Hepatocyte (in vitro differentiated cells): ENCODE measurements at regions not wholly inside any gene's neighbourhood (a gene's known extent, or its start where the extent isn't known, plus 50 kb on each side); places are given as distances from the start of the nearest gene placed in this dataset.

Experiments
- EZH2 ChIP-seq: fragments of 200-600 bp; sonication (generic); IDR thresholded peaks from 2 replicates; pipeline ENCODE4 v1.6.1; 2016; ENCODE audit warnings: antibody characterized with exemption, mild to moderate bottlenecking, borderline replicate concordance
- EZH2phosphoT487 ChIP-seq: fragments of 200-600 bp; sonication (generic); IDR thresholded peaks from one replicate; pipeline ENCODE4 v1.6.1; 2018; ENCODE audit warnings: antibody characterized with exemption, mild to moderate bottlenecking, low read depth, moderate library complexity; ENCODE audit not compliant: unreplicated experiment, severe bottlenecking
- TF ChIP-seq, protein P1 (sequence below): fragments of 200-600 bp; sonication (generic); IDR thresholded peaks from 2 replicates; pipeline ENCODE4 v1.5.1; 2016; ENCODE audit warnings: antibody characterized with exemption, mild to moderate bottlenecking; ENCODE audit not compliant: poor library complexity

DNA sequence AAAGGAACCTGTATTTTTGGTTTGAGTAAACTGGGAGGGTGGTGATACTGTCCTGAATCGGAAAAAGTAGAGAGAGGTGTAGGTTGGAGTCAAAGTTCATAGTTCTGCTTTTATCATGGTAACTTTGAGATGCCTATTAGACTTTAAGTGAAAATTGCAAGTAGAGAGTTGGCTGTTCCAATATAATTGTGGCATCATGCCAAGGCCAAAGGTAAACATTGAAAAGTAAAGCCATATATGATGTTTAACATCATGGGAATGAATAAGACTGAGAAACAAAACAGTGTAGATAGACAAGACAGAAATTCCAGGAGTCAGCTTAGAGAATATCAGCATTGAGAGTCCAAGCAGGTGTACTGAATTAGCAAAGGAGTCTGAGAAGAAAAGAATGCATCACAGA is 570.9 kb downstream of the HTR7 start:
- TF ChIP-seq, protein P1, sequence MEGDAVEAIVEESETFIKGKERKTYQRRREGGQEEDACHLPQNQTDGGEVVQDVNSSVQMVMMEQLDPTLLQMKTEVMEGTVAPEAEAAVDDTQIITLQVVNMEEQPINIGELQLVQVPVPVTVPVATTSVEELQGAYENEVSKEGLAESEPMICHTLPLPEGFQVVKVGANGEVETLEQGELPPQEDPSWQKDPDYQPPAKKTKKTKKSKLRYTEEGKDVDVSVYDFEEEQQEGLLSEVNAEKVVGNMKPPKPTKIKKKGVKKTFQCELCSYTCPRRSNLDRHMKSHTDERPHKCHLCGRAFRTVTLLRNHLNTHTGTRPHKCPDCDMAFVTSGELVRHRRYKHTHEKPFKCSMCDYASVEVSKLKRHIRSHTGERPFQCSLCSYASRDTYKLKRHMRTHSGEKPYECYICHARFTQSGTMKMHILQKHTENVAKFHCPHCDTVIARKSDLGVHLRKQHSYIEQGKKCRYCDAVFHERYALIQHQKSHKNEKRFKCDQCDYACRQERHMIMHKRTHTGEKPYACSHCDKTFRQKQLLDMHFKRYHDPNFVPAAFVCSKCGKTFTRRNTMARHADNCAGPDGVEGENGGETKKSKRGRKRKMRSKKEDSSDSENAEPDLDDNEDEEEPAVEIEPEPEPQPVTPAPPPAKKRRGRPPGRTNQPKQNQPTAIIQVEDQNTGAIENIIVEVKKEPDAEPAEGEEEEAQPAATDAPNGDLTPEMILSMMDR = no peak
- TF ChIP-seq EZH2 = no peak
- TF ChIP-seq EZH2phosphoT487 = no peak
